Neural cell (in vitro differentiated cells): ENCODE measurements at regions not wholly inside any gene's neighbourhood (a gene's known extent, or its start where the extent isn't known, plus 50 kb on each side); places are given as distances from the start of the nearest gene placed in this dataset.

Source experiments
- EP300 ChIP-seq: fragments of 450-650 bp; conservative IDR thresholded peaks from 2 replicates; pipeline ENCODE4 v1.6.1; 2014; ENCODE audit warnings: antibody characterized with exemption, mild to moderate bottlenecking, moderate library complexity; ENCODE audit not compliant: poor library complexity, severe bottlenecking
- EZH2 ChIP-seq: fragments of 200-600, 300-800 bp; shearing (Covaris generic), sonication (generic); IDR thresholded peaks from 2 replicates; pipeline ENCODE4 v1.6.1; 2014; ENCODE audit warnings: antibody characterized with exemption, low read length, borderline replicate concordance, mild to moderate bottlenecking; ENCODE audit not compliant: insufficient read depth, poor library complexity, severe bottlenecking
- MXI1 ChIP-seq: fragments of 450-650 bp; conservative IDR thresholded peaks from 2 replicates; pipeline ENCODE4 v1.6.1; 2014; ENCODE audit warnings: antibody characterized with exemption, mild to moderate bottlenecking; ENCODE audit not compliant: poor library complexity, severe bottlenecking
- POLR2AphosphoS5 ChIP-seq: IDR thresholded peaks from 2 replicates; pipeline ENCODE4 v1.6.1; 2012
- RAD21 ChIP-seq: fragments of 450-650 bp; conservative IDR thresholded peaks from 2 replicates; pipeline ENCODE4 v1.6.1; 2014; ENCODE audit warnings: antibody characterized with exemption, mild to moderate bottlenecking, moderate library complexity
- SMC3 ChIP-seq: fragments of 450-650 bp; conservative IDR thresholded peaks from 2 replicates; pipeline ENCODE4 v1.6.1; 2014; ENCODE audit warnings: antibody characterized with exemption, mild to moderate bottlenecking, moderate library complexity; ENCODE audit not compliant: poor library complexity
- TF ChIP-seq, protein P1 (sequence below): fragments of 450-650 bp; IDR thresholded peaks from 2 replicates; pipeline ENCODE4 v1.5.1; 2014; ENCODE audit warnings: antibody characterized with exemption, mild to moderate bottlenecking, moderate library complexity; ENCODE audit not compliant: poor library complexity, severe bottlenecking
- TF ChIP-seq, protein P2 (sequence below): IDR thresholded peaks from 2 replicates; pipeline ENCODE4 v1.6.1; 2012; ENCODE audit warnings: borderline replicate concordance

DNA sequence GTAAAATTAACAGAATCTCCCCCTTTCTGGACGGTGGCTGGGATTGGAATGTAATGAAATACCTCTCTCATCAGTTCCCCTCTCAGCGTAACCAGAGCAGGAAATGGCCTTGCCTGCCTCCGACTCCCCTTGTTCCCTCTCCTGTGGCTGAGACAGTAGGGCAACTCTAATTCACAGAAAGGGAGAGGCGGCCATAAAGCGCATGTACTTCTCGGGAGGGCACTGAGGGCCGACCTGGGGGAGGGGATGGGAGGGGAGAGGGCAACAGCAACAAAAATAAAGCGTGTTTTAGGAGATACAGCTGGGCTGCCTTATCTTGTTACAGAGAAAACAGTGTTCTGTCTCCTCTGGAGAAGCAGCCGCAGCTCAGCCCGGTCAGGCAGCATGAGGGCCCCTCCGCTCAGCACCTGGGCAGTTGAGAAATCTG lies 783.3 kb upstream of the ARRDC4 start:
- TF ChIP-seq SMC3 (no peak), EP300 (no peak), EZH2 (no peak), POLR2AphosphoS5 (no peak), RAD21 (no peak), MXI1 (no peak)
- TF ChIP-seq, protein P1, sequence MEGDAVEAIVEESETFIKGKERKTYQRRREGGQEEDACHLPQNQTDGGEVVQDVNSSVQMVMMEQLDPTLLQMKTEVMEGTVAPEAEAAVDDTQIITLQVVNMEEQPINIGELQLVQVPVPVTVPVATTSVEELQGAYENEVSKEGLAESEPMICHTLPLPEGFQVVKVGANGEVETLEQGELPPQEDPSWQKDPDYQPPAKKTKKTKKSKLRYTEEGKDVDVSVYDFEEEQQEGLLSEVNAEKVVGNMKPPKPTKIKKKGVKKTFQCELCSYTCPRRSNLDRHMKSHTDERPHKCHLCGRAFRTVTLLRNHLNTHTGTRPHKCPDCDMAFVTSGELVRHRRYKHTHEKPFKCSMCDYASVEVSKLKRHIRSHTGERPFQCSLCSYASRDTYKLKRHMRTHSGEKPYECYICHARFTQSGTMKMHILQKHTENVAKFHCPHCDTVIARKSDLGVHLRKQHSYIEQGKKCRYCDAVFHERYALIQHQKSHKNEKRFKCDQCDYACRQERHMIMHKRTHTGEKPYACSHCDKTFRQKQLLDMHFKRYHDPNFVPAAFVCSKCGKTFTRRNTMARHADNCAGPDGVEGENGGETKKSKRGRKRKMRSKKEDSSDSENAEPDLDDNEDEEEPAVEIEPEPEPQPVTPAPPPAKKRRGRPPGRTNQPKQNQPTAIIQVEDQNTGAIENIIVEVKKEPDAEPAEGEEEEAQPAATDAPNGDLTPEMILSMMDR, result no peak
- TF ChIP-seq, protein P2, sequence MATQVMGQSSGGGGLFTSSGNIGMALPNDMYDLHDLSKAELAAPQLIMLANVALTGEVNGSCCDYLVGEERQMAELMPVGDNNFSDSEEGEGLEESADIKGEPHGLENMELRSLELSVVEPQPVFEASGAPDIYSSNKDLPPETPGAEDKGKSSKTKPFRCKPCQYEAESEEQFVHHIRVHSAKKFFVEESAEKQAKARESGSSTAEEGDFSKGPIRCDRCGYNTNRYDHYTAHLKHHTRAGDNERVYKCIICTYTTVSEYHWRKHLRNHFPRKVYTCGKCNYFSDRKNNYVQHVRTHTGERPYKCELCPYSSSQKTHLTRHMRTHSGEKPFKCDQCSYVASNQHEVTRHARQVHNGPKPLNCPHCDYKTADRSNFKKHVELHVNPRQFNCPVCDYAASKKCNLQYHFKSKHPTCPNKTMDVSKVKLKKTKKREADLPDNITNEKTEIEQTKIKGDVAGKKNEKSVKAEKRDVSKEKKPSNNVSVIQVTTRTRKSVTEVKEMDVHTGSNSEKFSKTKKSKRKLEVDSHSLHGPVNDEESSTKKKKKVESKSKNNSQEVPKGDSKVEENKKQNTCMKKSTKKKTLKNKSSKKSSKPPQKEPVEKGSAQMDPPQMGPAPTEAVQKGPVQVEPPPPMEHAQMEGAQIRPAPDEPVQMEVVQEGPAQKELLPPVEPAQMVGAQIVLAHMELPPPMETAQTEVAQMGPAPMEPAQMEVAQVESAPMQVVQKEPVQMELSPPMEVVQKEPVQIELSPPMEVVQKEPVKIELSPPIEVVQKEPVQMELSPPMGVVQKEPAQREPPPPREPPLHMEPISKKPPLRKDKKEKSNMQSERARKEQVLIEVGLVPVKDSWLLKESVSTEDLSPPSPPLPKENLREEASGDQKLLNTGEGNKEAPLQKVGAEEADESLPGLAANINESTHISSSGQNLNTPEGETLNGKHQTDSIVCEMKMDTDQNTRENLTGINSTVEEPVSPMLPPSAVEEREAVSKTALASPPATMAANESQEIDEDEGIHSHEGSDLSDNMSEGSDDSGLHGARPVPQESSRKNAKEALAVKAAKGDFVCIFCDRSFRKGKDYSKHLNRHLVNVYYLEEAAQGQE, result no peak
